ENCODE measurements at regions not wholly inside any gene's neighbourhood (a gene's known extent, or its start where the extent isn't known, plus 50 kb on each side); places are given as distances from the start of the nearest gene placed in this dataset.

- no peak for DNase-seq (ENCODE audit: low spot score)
These were observed 257.2 kb downstream of the PDHA2 start for GRCh38 chr4:96097040-96097607.

- no peak for DNase-seq (ENCODE audit: low spot score)
These were observed 257.8 kb downstream of the PDHA2 start for GRCh38 chr4:96097693-96098092.

GRCh38 chr4:96099031-96099430 is 259.1 kb downstream of the PDHA2 start:
- no peak for DNase-seq (ENCODE audit: low spot score)

GRCh38 chr4:96102541-96103026 is 262.7 kb downstream of the PDHA2 start:
- DNase-seq (ENCODE audit: low spot score), result no peak

GRCh38 chr4:96103086-96103485 is 263.2 kb downstream of the PDHA2 start:
- DNase-seq (ENCODE audit: low spot score), result no peak

GRCh38 chr4:96108146-96108545 is 268.3 kb downstream of the PDHA2 start:
- DNase-seq (ENCODE audit: low spot score), result no peak

- DNase-seq (ENCODE audit: low spot score), result no peak
These were observed 272.7 kb downstream of the PDHA2 start for GRCh38 chr4:96112631-96113030.

GRCh38 chr4:96120206-96120605 is 280.3 kb downstream of the PDHA2 start:
- no peak for DNase-seq (ENCODE audit: low spot score)

GRCh38 chr4:96126227-96126626 is 286.3 kb downstream of the PDHA2 start:
- no peak for DNase-seq (ENCODE audit: low spot score)

- DNase-seq (ENCODE audit: low spot score), result no peak
These were observed 291.3 kb downstream of the PDHA2 start for GRCh38 chr4:96131186-96131585.

- DNase-seq (ENCODE audit: low spot score), result no peak
These were observed 294.9 kb downstream of the PDHA2 start for GRCh38 chr4:96134806-96135205.

- no peak for DNase-seq (ENCODE audit: low spot score)
These were observed 296.2 kb downstream of the PDHA2 start for GRCh38 chr4:96136056-96136455.

GRCh38 chr4:96139251-96139929 is 299.5 kb downstream of the PDHA2 start:
- DNase-seq (ENCODE audit: low spot score), result no peak

- no peak for DNase-seq (ENCODE audit: low spot score)
These were observed 305.7 kb downstream of the PDHA2 start for GRCh38 chr4:96145601-96146000.

- DNase-seq (ENCODE audit: low spot score), result no peak
These were observed 306.8 kb downstream of the PDHA2 start for GRCh38 chr4:96146686-96147085.

- DNase-seq (ENCODE audit: low spot score), result no peak
These were observed 310.0 kb downstream of the PDHA2 start for GRCh38 chr4:96149894-96150293.

- no peak for DNase-seq (ENCODE audit: low spot score)
These were observed 310.6 kb downstream of the PDHA2 start for GRCh38 chr4:96150466-96150865.

GRCh38 chr4:96152824-96153223 is 312.9 kb downstream of the PDHA2 start:
- DNase-seq (ENCODE audit: low spot score), result no peak

- no peak for DNase-seq (ENCODE audit: low spot score)
These were observed 314.8 kb downstream of the PDHA2 start for GRCh38 chr4:96154676-96155075.

- DNase-seq (ENCODE audit: low spot score), result no peak
These were observed 322.7 kb downstream of the PDHA2 start for GRCh38 chr4:96162636-96163035.

GRCh38 chr4:96164814-96165351 is 325.0 kb downstream of the PDHA2 start:
- DNase-seq (ENCODE audit: low spot score), result no peak

GRCh38 chr4:96166806-96167205 is 326.9 kb downstream of the PDHA2 start:
- DNase-seq (ENCODE audit: low spot score), result no peak

- DNase-seq (ENCODE audit: low spot score), result no peak
These were observed 330.3 kb downstream of the PDHA2 start for GRCh38 chr4:96170198-96170597.

- DNase-seq (ENCODE audit: low spot score), result no peak
These were observed 333.9 kb downstream of the PDHA2 start for GRCh38 chr4:96173756-96174155.
